ENCODE measurements at regions not wholly inside any gene's neighbourhood (a gene's known extent, or its start where the extent isn't known, plus 50 kb on each side); places are given as distances from the start of the nearest gene placed in this dataset.
"Not testable (repeated sequence)": the region's sequence is repeated elsewhere in the genome, so short reads cannot be mapped to it uniquely, and the experiment has no call there.

DNA sequence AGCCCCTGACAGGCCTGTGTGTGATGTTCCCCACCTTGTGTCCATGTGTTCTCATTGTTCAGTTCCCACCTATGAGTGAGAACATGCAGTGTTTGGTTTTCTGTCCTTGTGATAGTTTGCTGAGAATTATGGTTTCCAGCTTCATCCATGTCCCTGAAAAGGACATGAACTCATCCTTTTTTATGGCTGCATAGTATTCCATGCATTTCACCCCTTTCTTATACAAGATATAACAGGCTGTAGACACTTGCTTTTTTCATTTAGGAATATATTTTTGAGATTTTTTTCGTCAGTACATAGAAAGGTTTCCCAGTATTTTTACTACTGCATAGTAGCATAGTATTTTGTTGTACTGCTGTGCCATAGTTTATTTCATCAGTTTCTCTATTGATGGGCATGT is 301.2 kb upstream of the RGS6 start:
- not testable (repeated sequence) for DNase-seq (ENCODE audit: low read depth in 2 of 2)

GRCh38 chr14:71632440-71632946 is 299.7 kb upstream of the RGS6 start:
- no peak for DNase-seq (ENCODE audit: low read depth in 2 of 2)

GRCh38 chr14:71636076-71636475 is 296.2 kb upstream of the RGS6 start:
- no peak for DNase-seq (ENCODE audit: low read depth in 2 of 2)

DNA sequence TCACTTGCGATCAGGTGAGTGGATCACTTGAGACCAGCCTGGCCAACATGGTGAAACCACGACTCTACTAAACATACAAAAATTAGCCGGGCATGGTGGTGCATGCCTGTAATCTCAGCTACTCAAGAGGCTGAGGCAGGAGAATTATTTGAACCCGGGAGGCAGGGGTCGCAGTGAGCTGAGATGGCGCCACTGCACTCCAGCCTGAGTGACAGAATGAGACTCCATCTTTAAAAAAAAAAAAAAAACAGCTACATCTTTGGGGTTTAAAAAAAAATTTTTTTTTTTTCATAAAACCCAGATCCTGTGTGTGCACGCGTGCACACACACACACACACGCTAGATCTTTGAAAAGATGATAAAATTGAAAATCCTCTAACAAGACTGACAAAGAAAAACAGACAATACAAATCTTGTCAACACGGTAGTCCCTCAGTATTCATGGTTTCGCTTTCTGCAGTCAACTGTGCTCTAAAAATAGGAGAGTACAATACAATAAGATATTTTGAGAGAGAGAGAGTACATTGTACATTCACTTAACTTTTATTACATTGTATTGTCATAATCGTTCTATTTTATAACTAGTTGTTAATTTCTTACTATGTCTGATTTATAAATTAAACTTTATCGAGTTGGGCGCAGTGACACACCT is 295.3 kb upstream of the RGS6 start:
- DNase-seq (ENCODE audit: low read depth in 2 of 2) = no peak

DNA sequence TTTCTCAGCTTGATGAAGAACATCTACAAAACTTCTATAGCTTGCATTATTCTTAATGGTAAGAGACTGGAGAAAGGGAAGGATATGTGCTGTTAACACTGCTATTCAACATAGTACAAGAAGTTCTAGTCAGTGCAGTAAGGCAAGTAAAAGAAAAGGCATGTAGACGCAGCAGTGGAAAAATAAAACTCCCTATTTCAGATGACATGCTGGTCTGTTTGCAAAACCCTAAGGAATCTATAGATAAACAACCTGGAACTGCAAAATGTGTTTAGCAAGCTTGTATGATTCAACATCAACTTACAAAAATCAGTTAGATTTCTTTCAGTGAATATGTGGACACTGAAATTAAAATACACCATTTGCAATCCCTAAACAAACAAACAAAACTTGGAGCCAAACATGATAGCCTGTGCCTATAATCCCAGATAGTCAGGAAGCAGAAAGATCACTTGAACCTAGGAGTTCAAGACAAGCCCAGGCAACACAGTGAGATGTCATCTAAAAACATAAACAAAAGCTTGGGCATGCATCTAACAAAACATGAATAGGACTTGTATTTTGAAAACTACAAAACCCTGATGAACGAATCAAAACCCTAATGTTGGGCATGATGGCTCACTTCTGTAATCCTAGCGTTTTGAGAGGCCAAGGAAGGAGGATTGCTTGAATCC is 293.6 kb upstream of the RGS6 start:
- no peak for DNase-seq (ENCODE audit: low read depth in 2 of 2)

- no peak for DNase-seq (ENCODE audit: low read depth in 2 of 2)
Measured at GRCh38 chr14:71642715-71643114, 289.5 kb upstream of the RGS6 start.

DNA sequence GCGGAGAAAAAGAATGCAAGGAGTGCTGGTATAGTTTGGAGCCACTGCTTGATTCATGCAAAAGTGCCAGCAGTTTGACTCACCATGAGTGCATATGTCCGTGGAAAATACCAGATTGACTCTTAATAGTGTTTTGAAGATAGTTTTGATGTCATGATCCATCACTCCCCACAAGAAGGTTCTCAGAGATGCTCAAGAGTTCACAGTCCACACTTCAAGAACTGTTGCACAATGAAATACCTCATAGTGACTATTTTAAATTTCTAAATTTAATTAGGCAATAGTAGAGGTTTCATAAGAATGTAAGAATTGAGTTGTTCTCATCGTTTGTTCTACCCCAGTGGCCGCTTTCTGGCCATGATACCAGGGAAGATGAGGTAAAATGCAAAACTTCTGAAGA is 286.6 kb upstream of the RGS6 start:
- DNase-seq (ENCODE audit: low read depth in 2 of 2) = no peak

GRCh38 chr14:71646518-71646917 is 285.7 kb upstream of the RGS6 start:
- DNase-seq (ENCODE audit: low read depth in 2 of 2) = no peak

DNA sequence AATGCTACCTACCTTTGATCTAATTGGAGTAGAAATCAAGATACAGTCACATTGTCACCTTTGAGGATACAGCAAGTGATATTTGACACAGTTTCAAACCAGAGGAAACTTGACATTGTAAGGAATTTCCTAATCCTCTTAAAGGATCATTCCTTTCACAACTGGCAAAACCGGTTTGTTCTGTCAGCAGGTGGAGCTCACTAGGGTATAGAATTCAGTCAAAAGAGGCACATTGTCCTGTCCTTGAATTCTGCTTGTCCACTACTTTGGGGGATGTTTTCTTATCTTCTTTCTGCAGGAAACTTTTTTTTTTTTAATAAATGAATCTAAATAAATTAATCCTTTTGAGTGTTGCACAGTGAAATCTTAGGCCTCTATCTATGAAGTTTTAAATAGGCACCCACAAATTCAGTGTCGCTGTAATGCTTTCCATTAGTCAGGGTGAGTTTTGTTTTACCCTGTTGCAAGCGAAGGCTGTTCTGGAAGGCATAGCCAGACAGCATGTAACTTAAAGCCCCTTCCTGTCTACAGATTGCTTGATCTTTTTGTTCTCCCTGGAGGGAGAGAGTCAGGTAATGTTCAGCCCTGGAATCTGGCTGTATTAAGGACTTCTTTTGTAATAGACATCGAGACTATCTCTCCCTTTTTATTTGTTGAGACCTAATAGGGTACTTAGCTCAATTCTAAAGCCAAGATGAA is 285.0 kb upstream of the RGS6 start:
- no peak for DNase-seq (ENCODE audit: low read depth in 2 of 2)

DNA sequence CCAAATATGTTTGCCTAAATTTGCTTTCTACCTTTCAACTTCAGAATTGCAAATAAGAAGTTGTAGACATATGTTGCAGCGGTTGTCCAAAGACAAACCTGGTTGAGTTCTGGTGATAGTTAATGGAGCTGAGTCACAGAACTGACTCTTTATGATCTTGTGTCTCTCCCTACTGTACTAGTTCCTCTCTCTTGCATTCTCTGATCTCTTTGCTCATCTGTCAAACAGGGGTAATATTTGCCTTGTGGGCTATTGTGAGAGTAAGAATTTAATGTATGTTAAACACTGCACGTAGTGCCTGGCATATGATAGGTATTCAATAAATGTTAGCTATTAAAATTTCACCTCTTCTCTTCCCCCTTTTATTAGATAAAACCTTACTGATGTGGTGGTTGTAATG is 283.5 kb upstream of the RGS6 start:
- DNase-seq (ENCODE audit: low read depth in 2 of 2) = no peak

GRCh38 chr14:71650187-71650755 is 282.0 kb upstream of the RGS6 start:
- no peak for DNase-seq (ENCODE audit: low read depth in 2 of 2)

DNA sequence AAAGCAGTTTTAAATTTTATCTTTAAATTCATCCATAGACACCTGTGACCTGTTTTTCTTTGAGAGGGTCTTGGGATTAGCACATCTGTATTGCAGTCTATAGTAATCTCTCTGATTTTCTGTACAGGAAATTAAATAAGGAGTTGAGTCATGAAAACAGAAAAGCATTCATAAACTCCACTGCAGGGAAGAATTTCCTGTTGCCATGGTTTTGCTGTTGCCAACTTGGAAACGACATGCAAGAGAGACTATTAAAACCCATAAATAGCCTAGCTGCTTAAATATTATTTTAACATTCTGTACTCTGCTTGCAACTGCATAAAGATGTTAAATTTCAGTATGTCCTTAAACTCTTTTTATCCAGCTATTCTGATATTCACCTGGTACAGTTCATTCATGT is 281.0 kb upstream of the RGS6 start:
- DNase-seq (ENCODE audit: low read depth in 2 of 2) = no peak

- no peak for DNase-seq (ENCODE audit: low read depth in 2 of 2)
Measured at GRCh38 chr14:71652368-71652767, 279.9 kb upstream of the RGS6 start.

DNA sequence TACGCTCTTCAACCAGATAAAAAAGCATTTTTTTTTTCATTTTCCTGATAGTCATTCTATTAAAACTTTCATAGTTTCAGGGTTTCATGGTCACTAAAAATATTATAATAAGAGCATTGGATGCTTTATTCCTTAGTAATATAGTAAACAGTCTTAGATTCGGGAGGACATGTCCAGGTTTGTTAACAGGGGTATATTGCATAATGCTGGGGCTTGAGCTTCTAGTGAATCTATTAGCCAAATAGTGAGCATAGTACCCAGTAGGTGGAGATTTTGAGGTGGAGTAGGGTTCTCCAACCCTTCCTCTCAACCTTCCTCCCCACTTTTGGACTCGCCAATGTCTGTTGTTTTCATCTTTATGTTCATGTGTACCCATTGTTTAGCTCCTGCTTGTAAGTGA is 277.4 kb upstream of the RGS6 start:
- DNase-seq (ENCODE audit: low read depth in 2 of 2) = no peak

GRCh38 chr14:71658261-71658860 is 273.9 kb upstream of the RGS6 start:
- DNase-seq (ENCODE audit: low read depth in 2 of 2) = no peak

DNA sequence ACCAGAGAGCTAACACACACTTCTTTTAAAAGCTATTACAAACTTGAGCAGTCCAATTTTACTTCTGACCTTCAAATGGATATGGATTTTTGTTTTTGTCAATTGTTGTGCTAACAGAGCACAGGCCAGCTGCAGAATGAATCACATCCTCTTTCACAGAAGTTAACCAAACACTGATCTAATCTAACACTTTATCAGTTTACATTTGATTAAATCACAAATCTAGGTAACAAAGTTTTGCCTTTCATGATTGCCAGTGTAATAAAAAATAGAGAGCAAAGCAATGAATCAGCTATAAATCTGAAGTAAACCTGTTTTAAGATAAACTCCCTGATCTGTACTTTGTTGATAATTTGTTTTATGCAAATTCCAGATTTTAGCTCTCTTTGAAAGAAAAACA is 273.1 kb upstream of the RGS6 start:
- no peak for DNase-seq (ENCODE audit: low read depth in 2 of 2)

DNA sequence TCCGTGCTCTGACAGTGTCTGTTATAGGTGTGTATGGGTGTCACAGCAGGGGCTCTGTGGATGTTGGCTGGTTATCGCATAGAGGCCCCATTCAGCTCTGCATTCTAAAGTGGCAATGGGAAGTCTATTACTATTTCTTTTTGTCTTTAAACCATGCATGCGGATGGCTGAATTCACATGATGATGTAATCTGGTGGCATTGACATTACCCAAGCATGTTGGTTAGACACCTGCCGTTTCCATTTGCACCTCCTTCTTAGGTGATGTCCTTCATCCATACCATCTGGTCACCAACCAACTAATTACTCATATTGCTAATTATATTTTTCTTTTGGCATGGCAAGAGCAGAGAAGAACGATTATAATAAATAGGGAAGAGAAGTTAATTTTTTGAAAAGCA is 270.8 kb upstream of the RGS6 start:
- no peak for DNase-seq (ENCODE audit: low read depth in 2 of 2)

- no peak for DNase-seq (ENCODE audit: low read depth in 2 of 2)
Measured at GRCh38 chr14:71662291-71662790, 269.9 kb upstream of the RGS6 start.

DNA sequence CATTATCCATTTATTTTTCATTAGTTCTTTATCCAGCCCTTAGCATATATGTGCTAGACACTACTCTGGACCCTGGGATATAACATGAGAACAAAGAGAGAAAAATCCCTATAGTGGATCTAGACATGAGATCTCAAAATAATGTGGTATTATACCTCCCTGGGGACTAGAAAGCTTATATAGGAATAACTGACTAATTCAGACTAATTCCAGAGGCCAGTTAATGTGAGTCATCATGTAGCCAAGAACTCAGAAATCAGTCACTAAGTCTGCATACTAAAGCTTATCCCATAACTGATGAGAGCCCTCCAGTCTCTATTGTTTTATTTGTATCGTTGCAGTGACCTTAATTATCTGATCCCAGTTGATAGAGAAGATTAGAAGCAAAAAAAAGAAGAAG is 267.1 kb upstream of the RGS6 start:
- DNase-seq (ENCODE audit: low read depth in 2 of 2) = no peak

GRCh38 chr14:71665781-71666180 is 266.4 kb upstream of the RGS6 start:
- DNase-seq (ENCODE audit: low read depth in 2 of 2) = no peak

GRCh38 chr14:71666571-71667145 is 265.6 kb upstream of the RGS6 start:
- no peak for DNase-seq (ENCODE audit: low read depth in 2 of 2)

Data from stimulated activated CD8-positive, alpha-beta memory T cell treated with anti-CD3 and anti-CD28 coated beads, Interleukin-15, amount 100 ng/mL, for 4 hours (primary cell).